Gastroesophageal sphincter (tissue), 3 donors: ENCODE measurements at regions not wholly inside any gene's neighbourhood (a gene's known extent, or its start where the extent isn't known, plus 50 kb on each side); places are given as distances from the start of the nearest gene placed in this dataset.

Experiments
- CTCF ChIP-seq, 4 experiments: fragments of 200-600 bp in 2 of 4; fragments of 450-650 bp in 2 of 4; sonication (generic) in 1 of 4; IDR thresholded peaks; one replicate each; pipeline ENCODE4 v1.5.1; 2017 to 2019; ENCODE audit warnings: antibody characterized with exemption in 4 of 4, mild to moderate bottlenecking in 2 of 4, moderate library complexity in 2 of 4
- POLR2A ChIP-seq, 2 donors: fragments of 450-650 bp; IDR thresholded peaks; one replicate each; pipeline ENCODE4 v1.6.1; 2017; ENCODE audit warnings: antibody characterized with exemption in 2 of 2, mild to moderate bottlenecking in 2 of 2, moderate library complexity in 1 of 2
- POLR2AphosphoS5 ChIP-seq: sonication (generic); formaldehyde crosslinking; IDR thresholded peaks from one replicate; pipeline ENCODE4 v1.6.1; 2017; ENCODE audit warnings: antibody characterized with exemption

- TF ChIP-seq CTCF (IDR thresholded peaks at IDR 0.05) (no peak), POLR2A (IDR thresholded peaks at IDR 0.05) (no peak), POLR2AphosphoS5 (no peak)
Observed at GRCh38 chr20:60338556-60338955, 380.3 kb downstream of the CDH26 start.
